Fibroblast of mammary gland (primary cell): ENCODE measurements at regions not wholly inside any gene's neighbourhood (a gene's known extent, or its start where the extent isn't known, plus 50 kb on each side); places are given as distances from the start of the nearest gene placed in this dataset.

Source experiments
- DNase-seq: peaks from one replicate; pipeline ENCODE4 v3.0.0-alpha.2; 2010; ENCODE audit warnings: low read depth
- H3K4me3 ChIP-seq: 2 replicates; pipeline ENCODE4 v1.5.1; 2011; ENCODE audit warnings: low read depth, mild to moderate bottlenecking, low read length, moderate library complexity; ENCODE audit not compliant: control insufficient read depth
- TF ChIP-seq, protein P1 (sequence below): conservative IDR thresholded peaks from 2 replicates; pipeline ENCODE4 v1.5.1; 2011; ENCODE audit warnings: low read depth, low read length, inconsistent platforms; ENCODE audit not compliant: control insufficient read depth, insufficient read depth

DNA sequence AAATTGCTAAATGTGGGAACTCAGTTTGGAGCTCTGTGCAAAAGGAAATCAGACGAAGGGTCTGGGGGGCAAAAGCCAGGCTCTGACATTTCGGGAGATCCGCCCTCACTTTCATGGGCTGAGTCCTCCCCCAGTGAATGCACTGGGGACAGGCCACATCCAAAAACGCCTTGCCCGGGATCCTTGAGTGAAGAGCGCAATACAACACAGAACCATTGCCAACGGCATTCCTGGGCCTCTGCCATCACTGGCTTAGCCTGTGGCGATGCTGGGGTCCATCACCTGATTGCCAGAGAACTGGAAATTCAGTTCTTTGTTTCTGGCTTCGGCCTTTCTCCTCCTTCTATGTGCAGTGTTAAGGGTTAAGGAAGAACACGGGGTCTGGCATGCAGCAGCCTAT is 297.9 kb downstream of the SHANK2 start:
- DNase-seq = no peak
- no peak overlapping the region for H3K4me3 ChIP-seq

More for the DNA sequence above, 297.9 kb downstream of the SHANK2 start:
- TF ChIP-seq, protein P1, sequence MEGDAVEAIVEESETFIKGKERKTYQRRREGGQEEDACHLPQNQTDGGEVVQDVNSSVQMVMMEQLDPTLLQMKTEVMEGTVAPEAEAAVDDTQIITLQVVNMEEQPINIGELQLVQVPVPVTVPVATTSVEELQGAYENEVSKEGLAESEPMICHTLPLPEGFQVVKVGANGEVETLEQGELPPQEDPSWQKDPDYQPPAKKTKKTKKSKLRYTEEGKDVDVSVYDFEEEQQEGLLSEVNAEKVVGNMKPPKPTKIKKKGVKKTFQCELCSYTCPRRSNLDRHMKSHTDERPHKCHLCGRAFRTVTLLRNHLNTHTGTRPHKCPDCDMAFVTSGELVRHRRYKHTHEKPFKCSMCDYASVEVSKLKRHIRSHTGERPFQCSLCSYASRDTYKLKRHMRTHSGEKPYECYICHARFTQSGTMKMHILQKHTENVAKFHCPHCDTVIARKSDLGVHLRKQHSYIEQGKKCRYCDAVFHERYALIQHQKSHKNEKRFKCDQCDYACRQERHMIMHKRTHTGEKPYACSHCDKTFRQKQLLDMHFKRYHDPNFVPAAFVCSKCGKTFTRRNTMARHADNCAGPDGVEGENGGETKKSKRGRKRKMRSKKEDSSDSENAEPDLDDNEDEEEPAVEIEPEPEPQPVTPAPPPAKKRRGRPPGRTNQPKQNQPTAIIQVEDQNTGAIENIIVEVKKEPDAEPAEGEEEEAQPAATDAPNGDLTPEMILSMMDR = no peak
